Stimulated activated CD8-positive, alpha-beta memory T cell treated with anti-CD3 and anti-CD28 coated beads, Interleukin-2, amount 100 ng/mL, for 1 hour (primary cell): ENCODE measurements at regions not wholly inside any gene's neighbourhood (a gene's known extent, or its start where the extent isn't known, plus 50 kb on each side); places are given as distances from the start of the nearest gene placed in this dataset.

Source experiments
- DNase-seq, 2 donors: peaks; one replicate each; pipeline ENCODE4 v3.0.0-alpha.2; 2020; ENCODE audit warnings: low read depth in 2 of 2

DNA sequence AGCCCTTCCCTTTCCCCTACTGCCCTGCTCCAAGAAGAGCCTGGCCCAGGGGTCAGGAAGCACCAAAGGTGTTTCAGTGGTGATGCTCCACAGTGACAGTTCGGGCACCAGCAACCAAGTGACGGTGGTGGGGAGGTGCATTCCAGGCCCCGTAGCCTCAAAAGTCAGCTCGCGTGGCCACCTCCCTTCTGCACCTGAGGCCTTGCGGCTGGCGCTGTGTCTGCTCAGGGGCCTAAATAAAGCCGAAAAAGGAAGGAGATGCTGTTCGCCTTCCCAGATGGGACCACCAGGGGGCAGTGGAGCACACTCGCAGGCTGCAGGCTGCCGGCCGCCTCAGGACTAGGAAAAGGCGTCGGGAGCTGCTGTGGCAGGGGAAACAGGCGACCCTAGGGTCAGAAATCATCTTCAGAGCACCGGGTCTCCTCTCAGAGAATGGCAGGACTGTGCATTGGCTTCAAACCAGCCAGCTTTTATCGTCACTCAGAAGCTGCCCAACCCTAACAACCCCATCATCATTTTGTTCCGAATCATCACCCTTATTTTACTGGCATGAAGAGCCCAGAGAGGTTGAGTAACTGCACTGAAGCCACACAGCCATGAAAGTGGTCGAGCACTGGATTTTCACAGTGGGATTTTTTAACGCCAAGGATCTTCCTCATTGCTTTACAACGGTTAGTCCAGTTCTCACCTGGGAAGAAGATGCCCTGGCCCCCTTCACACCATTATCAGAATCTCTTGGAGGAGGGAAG, 213.0 kb upstream of the CELF4 start:
- no peak for DNase-seq

DNA sequence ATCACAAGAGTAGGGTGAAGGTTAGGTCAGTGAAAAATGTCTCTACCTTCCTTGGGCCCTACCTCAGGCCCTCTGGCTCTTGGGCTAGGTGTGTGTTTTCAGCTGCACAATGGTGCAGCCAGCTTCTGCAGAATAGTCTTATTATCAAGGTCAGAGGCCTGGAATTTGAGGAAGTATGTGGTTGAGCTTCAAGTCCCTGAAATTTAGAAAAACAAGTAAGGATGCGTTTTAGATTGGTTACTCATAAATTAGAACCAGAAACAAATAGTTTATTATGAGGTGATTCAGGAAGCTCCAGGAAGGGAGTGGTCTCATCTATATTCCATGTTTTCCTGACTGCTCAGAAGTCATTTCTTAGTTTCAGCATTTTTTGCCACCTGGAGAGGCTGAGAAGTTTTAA, 204.2 kb upstream of the CELF4 start:
- DNase-seq = no peak

DNA sequence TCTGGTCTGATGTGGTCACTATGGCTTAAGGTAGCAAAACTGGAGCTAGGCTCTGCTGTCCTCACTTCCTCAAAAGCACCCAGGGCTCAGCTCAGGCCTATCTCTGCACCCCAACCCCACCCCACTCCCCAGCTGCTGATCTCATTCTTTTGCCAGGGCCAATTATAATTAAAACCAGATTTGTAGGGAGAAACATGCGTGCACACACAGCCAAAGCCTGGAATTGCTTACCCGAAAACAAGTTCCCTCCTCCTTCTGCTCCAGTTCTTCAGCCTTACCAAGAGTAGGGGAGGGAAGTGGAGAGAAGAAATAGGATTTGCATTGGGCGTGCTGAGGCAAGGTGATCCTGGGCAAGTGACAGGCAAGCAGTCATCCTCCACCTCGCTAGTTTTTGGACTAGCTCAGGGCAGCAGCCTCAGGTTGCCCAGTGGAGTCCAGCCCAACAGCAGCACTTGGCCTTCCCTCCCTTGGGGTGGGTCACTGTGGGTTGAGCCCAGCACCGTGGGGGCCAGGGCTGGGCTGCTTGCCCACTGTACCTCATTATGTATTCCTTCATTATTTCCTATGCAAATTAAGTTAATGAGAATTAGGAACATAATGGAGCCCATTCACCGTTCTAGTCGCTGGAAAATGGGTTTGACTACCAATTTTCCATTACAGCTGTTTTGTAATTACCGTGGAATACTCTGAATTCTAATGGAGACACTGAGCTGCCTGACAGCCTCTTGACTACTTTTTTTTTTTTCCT, 199.1 kb upstream of the CELF4 start:
- no peak for DNase-seq

DNA sequence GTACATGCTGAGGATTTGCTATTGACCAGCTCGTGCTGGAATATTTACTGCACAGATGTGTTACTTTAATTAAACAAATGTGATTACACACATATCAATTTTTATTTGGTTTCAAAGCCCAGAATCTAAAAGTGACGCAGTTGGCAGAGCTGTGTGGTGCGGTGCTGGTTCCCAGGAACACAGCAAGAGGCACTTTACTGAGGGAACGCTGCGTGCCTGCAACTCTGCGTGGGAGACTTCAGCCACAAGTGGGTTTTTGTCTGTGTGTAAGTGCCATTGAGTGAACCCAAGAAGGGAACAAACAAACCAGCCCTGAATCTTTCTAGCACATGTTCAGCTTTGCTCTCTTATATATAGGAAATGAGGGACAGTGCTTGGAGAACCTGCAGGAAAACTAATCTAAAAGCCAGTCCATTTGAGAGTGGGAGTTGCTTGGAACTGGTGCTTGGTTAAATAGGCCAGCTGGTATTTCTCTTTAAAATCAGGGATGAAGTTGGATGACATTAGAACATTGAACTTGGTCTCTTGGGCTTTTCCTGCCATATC, 196.6 kb upstream of the CELF4 start:
- DNase-seq = no peak

DNA sequence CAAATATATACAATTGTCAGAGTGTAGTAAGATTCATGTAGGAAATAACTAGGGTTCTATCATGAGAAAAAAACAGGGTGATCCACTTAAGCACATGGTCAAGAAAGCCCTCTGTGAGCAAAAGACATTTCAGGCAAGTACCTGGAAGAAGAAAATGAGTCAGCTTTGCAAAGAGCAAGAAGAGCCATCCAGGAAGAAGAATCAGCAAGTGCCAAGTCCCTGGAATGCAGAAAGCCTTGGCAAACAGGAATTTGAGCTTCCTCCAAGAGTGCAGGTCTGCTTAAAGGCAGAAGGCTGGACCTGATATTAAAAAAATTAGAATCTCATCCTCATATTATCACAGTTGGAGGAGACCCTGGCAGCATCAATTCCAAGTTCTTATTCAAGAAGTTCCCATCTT, 188.5 kb upstream of the CELF4 start:
- DNase-seq = no peak

DNA sequence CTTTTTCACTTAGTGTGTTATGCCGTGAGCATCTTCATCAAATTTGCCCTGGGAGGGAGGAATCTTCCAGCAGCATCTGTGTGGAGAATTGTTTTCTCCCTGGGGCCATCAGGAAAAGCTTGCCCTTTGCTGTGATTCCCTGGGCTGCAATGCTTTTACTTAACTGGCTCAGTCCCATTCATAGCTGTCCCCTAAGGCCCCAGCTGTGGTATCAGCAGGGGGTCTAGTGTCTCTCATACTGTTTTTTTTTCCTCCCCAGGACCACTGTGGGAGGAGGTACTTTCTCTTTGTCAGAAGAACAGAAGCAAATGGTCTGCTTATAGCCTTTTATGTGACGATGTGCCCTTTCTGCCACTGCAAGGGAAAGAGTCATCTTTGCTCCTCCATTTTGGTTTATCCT, 176.8 kb upstream of the CELF4 start:
- DNase-seq = no peak

DNA sequence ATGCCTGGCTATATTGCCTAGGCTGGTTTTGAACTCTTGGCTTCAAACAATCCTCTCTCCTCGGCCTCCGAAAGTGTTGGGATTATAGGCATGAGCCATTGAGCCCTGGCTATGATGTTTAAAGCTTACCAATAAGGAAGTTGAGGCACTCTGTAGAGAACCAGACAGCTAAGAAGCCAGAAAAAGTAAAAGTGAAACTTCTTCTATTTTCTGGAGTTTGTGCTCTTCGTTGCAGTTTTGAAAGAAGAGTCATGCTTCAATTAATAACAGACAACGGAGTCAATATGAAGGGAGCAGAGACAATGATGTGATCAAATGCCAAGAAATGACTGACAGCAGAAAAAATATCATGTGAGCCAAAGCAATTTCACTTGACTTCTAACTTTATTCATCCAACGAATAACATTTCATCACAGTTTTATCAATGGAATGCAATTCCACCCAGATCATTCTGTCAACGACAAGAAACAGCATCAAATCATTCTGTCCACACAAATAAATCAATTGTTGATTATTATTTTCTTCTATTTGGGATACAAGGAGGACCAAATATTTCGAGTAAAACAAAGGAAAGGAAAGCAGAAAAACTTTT, 175.5 kb upstream of the CELF4 start:
- no peak for DNase-seq

DNA sequence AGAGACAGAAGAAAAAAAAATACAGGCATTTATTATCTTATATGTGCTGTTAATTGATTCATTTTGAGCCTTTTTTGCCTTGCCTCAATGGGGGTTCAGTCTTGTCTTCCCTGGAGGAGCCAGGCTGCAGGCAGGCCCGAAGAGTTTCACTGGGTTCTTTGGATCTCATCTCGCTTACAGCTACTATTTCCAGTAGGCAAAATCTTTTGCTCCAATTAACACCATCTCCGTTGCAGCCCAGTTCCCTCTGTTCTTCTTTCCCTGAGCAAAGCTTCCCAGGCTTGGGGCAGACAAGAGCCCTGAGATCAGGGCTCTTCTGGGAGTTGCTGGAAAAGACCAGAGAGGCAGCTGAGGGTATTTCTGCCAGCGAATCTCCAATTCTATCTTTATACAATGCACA, 168.8 kb upstream of the CELF4 start:
- no peak for DNase-seq

DNA sequence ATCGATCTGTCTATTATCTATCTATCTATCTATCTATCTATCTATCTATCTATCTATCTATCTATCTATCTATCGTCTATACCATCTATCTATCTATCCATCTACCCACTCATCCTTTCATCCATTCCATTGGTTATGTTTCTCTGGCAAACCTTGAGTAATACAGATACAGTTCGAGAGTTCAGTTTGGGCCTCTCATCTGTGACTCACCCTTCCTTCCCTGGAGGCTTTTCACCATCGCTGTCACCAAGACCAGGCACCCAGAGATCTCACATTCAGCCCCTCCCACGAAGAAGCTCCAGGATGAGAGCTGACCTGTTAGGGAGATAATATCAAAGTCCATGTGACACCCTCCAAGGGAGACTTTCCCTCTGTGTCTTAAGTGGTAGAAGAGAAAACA, 164.1 kb upstream of the CELF4 start:
- no peak for DNase-seq

DNA sequence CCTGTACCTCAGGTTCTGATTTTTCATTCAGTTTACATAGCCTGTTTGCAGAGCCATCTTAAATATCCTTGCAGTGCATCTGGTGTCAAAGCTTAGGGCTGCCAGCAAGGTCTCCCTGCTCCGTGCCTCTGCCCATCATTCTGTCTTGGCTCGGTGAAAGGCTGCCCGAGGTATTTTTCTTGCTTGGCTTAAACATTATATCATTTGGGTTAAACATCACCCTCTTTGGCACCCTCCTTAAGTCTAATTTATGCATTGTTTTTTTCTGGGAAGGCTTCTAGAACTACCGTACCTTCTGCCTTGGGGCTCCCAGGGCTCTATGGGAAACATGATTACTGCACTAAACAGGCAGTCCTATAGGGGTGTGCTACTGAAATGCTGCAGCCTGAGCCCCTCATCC, 158.6 kb upstream of the CELF4 start:
- no peak for DNase-seq

DNA sequence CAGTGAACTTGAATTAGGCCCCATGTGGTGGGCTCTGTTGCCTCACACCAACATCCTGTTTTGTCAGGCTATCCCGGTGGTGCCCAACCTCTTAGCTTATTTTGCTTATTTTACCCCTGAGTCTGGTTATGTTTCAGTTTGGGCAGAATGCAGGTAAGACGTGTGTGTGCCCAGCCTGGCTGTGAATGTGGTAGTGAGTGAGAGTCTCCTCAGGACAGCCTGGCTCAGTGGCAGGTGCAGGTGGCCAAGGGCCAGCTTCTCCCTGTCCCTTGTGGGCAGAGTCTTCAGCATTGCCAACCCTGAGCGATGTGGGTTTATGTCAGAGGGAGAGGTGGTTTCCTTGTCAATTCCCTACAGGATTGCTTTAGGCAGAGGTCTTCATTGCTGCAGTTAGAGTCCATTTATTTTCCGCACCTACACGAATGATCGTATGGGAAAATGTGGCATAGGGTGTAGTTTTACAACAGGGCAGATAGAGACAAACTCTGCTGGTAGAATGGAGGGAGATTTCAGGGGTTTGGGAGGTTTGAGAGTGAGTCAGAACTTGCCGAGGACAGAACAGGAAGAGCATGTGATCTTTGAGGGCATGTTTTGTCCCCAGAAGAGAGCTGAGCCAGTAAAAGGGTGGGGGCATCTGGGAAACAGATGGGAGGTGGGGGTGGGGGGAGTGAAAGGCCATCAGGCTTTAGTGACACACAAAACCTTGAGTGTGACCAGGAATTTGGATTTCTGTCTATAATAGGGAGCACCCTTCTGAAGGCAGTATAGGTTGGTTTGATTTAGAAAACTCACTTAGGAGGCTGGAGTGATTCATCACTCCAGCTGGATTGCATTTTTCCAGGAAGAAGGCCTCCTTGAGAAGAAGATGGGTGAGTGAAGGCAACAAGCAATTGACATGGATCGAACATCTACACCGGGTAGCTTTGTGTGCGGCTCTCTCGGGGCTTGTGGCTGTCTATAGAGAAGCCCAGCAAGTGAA, 156.2 kb upstream of the CELF4 start:
- no peak for DNase-seq

DNA sequence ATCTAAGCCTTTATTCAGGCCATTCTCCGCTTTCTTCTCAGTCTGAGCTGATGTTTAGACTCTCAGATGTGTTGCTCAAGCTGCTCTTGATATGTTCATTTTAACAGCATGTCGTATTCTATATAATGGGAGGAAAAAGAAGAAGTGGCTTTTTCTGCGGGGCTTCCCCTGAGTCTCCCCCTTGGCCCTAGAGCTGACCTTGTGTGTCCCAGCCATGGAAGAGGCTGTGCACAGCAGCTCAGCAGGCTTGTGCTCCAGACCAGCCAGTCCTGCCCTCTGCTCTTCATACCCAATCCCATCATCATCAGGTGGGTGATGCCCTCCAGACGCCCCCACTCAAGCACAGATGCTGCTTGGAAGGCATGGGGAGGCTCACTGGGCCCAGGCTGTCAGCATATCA, 155.1 kb upstream of the CELF4 start:
- no peak for DNase-seq

DNA sequence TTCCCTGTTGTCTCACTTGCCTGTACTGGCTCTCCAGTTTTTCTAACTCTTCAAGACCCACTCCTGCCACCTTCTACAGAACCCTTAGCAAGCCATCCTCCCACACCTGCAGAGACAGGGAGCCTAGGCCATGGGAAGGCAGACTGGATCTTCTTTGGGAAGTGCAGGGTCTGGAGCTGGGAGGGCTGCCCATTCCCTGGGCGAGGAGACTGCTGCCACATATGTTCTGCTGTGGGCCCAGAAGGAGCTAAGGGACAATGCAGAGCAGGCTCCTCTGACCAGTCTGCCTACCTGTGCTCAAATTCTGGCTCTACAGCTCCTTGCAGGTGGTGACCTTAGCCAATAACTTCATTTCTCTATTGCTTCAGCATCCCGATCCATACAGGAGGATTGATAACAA, 152.1 kb upstream of the CELF4 start:
- no peak for DNase-seq

DNA sequence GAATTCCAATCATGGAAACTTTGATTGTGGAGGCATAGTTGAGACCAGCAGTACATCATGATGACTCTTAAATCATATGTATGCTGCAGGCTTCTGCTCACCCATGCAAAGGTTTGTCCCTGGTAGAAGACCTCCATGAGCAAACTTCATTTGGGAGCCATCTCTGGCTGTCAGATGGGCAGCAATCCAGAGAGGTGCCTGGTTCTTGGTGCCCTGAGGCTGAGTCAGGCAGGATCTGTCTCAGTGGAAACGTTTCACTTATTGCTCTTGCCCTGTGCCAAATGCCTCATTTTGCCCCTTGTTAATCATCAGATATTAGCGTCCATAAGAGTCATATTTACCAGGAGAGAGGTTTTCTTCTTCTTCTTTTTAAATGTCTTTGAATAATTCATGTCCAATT, 151.5 kb upstream of the CELF4 start:
- no peak for DNase-seq

DNA sequence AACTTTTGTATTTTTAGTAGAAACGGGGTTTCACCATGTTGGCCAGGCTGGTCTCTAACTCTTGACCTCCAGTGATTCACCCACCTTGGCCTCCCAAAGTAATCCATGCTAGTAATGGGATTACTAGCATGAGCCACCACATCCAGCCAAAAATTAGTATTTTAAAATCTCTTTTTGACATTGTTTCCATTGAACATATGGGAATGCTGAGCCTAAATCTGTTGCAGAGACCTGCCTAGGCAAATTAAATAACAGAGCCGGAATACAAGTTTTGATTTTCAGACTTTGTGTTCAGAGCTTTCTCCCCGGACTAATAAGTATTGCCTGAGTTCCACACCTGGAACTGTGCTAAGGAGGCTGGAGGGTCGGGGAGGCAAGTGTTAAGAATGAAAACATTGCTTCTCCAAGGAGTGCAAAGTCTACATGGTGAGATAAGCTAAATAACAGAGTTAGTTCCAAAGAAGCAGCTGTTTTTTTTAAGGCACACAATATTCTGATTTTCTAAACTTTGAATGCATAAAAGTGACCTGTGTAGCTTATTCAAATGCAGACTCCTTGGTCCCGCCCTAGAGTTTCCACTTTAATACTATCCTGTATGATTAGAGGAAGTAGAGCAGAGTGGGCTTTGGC, 150.6 kb upstream of the CELF4 start:
- no peak for DNase-seq

DNA sequence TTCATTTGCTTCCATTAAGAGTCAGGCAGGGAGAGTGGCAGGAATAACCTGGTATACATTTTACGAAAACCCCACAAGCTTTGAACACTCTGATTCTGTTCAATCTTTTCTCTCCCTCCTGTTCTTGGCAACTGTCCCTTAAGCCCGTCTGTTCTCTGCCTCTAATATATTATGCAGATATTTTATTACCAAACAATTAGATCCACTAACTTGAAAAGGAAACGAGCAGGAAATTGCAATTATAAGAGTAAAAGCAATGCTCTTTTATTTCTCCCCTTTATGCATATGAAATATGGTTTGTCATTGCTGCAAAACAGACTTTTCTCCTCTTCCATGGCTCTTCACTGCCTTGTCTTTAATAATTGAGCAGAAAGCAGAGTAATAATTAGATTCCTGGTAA, 149.1 kb upstream of the CELF4 start:
- no peak for DNase-seq

DNA sequence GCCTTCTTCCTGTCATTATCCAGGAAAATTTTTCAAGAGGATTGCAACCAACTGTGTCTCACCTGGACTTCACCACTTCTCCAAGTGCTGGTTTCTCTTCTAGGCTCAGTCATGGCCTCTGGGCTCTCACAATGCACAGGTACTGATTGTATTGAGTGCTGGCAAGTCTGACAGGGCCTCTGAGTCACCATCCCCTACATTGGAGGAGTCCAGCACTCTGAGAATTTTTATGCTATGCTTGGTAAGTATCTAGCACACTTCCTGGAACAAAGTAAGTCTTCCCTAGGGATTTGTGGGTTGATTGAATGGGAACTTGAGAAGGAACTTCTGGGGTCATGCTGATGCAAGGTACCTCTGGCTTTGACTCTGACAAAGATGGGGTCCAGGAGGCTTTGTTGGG, 147.2 kb upstream of the CELF4 start:
- DNase-seq = no peak

DNA sequence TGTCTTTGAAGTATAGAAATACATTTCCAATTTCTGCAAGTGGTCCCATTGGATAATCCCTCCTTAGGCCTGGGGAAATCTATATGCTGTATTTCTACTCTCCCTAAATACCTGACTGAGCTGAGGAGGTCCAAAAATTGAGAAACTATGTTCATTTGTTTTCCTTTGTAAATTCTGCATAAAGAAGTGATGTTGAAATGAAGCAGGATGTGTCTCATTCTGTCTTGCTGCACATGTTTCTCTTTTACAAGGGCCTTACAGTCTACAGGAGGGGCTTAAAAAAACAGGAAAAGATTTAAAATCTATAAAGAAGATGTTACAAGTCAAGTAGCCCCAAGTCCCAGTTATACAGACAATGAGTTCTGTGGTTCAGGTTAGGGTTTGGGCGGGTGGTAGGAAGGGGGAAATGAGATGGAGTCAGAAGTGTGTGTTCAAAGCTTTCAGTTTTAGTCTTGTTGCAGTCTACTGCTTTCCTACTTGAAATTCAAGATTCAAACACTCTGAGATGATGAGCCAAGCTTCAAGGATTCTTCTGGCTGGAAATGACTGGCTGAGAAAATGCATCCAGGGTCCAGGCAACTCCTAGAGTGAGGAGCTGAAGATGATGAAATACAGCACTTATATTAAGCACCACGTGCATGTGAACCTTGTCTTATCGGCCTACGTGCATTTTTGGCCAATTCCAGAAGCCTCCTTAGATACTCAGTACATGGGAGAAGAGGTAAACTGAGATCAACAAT, 146.3 kb upstream of the CELF4 start:
- DNase-seq = no peak

DNA sequence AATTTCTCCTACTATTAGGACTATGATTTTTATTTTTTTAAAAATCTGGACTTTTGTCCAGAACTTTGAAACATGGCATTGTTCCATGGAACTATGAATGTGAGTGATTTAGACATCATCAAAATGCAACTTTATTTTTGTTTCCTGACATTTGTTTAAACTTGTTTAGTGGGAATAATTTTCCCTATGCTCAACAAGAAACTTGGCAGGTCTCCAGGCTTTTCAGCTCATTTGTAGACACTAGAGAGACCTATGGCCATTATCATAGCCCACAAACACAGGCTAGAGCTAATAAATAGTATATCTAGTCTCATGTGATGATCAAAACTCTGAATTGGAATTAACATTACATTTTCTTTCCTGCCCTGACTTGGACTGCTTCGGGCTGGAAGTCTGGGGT, 145.1 kb upstream of the CELF4 start:
- no peak for DNase-seq

DNA sequence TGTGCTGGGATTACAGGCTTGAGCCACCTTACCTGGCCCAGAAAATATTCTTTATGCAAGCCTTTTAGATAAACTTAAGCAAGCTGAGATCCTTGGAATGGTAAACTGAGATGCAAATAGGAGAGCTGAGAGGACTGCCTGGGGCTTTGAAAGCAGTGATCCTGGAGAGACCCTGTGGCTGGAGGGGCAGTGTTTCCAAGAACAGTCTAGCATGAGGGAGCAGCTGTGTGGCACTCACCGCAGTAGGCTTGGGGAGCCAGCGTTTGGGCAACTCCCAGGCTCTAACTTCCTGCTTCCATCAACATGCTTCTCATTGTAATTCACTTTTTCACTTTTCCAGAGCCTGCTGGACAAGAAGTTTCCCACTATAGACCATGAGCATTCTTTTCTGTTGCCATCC, 144.1 kb upstream of the CELF4 start:
- no peak for DNase-seq

DNA sequence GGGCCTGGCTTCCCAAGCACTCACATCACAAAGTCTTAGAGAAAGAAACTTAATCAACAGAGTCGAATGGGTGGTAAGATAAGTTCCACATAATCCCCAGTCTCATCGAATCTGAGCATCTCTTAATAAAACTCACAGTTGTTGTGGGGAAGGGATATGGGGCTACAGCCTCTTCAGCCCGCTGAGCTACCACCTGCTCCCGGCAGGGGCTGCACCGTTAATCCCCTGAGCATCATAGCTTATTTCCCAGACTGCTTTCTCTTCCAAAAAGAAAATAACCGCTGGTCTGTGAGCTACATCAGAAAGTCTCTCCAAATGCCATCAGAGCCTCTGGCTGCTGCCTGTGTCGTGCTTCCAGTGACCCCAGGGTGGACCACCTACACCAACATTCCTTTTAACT, 139.4 kb upstream of the CELF4 start:
- no peak for DNase-seq
